Vagina (tissue), 2 donors: ENCODE measurements at regions not wholly inside any gene's neighbourhood (a gene's known extent, or its start where the extent isn't known, plus 50 kb on each side); places are given as distances from the start of the nearest gene placed in this dataset.

ENCODE experiments used
- DNase-seq, 2 donors: peaks; one replicate each; pipeline ENCODE4 v3.0.0-alpha.2; 2017; ENCODE audit errors: extremely low spot score in 2 of 2
- H3K27ac ChIP-seq: fragments of 200-600 bp; sonication (generic); one replicate; pipeline ENCODE4 v1.5.1; 2019
- H3K27me3 ChIP-seq: fragments of 200-600 bp; sonication (generic); one replicate; pipeline ENCODE4 v1.5.1; 2019
- H3K36me3 ChIP-seq, 2 donors: fragments of 200-600 bp; sonication (generic); one replicate each; pipeline ENCODE4 v1.5.1; 2017 to 2019
- H3K4me1 ChIP-seq: fragments of 200-600 bp; sonication (generic); one replicate; pipeline ENCODE4 v1.5.1; 2019
- H3K4me3 ChIP-seq, 2 donors: fragments of 200-600 bp; sonication (generic); 1 replicate in 1 of 2; 2 replicates in 1 of 2; pipeline ENCODE4 v1.5.1; 2016 to 2019
- H3K9me3 ChIP-seq: fragments of 200-600 bp; sonication (generic); one replicate; pipeline ENCODE4 v1.5.1; 2019
- CTCF ChIP-seq, 3 experiments: fragments of 450-650 bp in 2 of 3; fragments of 200-600 bp in 1 of 3; sonication (generic) in 1 of 3; IDR thresholded peaks; one replicate each; pipeline ENCODE4 v1.5.1; 2017 to 2019; ENCODE audit warnings: antibody characterized with exemption in 3 of 3, mild to moderate bottlenecking in 2 of 3, moderate library complexity in 2 of 3
- POLR2A ChIP-seq, 2 donors: fragments of 450-650 bp; IDR thresholded peaks; one replicate each; pipeline ENCODE4 v1.6.1; 2017; ENCODE audit warnings: antibody characterized with exemption in 2 of 2, mild to moderate bottlenecking in 2 of 2, moderate library complexity in 2 of 2
- POLR2AphosphoS5 ChIP-seq, 2 donors: sonication (generic); formaldehyde crosslinking; IDR thresholded peaks; one replicate each; pipeline ENCODE4 v1.9.0; 2017; ENCODE audit warnings: antibody characterized with exemption in 2 of 2, mild to moderate bottlenecking in 2 of 2, low read depth in 1 of 2; ENCODE audit not compliant: insufficient read depth in 1 of 2
- intact Hi-C: fragments of 100-400 bp; cut with DNase I; formaldehyde crosslinking; loops from one replicate; pipeline ENCODE4 v1.15.1; 2023

GRCh38 chr10:111234914-111235302, 158.1 kb downstream of the ADRA2A start:
- intact Hi-C loops = no loop called here
- no peak overlapping the region for H3K27ac ChIP-seq
- no peak overlapping the region for H3K4me3 ChIP-seq
- H3K4me1 ChIP-seq = no peaks in the 10 kb centered on the region
- H3K9me3 ChIP-seq = no peaks in the 10 kb centered on the region
- no peak for TF ChIP-seq CTCF (IDR thresholded peaks at IDR 0.05)
- TF ChIP-seq POLR2A (IDR thresholded peaks at IDR 0.05) = no peak
- TF ChIP-seq POLR2AphosphoS5 (IDR thresholded peaks at IDR 0.05; ENCODE audit: insufficient read depth in 1 of 2, low read depth in 1 of 2) = no peak
- H3K36me3 ChIP-seq = no peaks in the 10 kb centered on the region
- DNase-seq = no peak
- H3K27me3 ChIP-seq = no peaks in the 10 kb centered on the region

GRCh38 chr10:111240348-111240747, 163.5 kb downstream of the ADRA2A start:
- Histone ChIP-seq H3K9me3 (no peaks in the 10 kb centered on the region), H3K4me3 (no peak overlapping the region), H3K4me1 (no peaks in the 10 kb centered on the region), H3K36me3 (no peaks in the 10 kb centered on the region), H3K27ac (no peak overlapping the region), H3K27me3 (no peaks in the 10 kb centered on the region)
- no peak for TF ChIP-seq CTCF (IDR thresholded peaks at IDR 0.05)
- DNase-seq = no peak
- intact Hi-C loops = no loop called here

- Histone ChIP-seq H3K27ac (no peak overlapping the region), H3K4me3 (no peak overlapping the region), H3K36me3 (no peaks in the 10 kb centered on the region), H3K27me3 (no peaks in the 10 kb centered on the region), H3K9me3 (no peaks in the 10 kb centered on the region), H3K4me1 (no peaks in the 10 kb centered on the region)
- DNase-seq = no peak
- intact Hi-C loops = no loop called here
- TF ChIP-seq POLR2A (IDR thresholded peaks at IDR 0.05) = no peak
- no peak for TF ChIP-seq POLR2AphosphoS5 (IDR thresholded peaks at IDR 0.05; ENCODE audit: insufficient read depth in 1 of 2, low read depth in 1 of 2)
- no peak for TF ChIP-seq CTCF (IDR thresholded peaks at IDR 0.05)
Measured at GRCh38 chr10:111243126-111243525, 166.3 kb downstream of the ADRA2A start.

- Histone ChIP-seq H3K4me3 (no peak overlapping the region), H3K4me1 (no peaks in the 10 kb centered on the region), H3K9me3 (no peaks in the 10 kb centered on the region), H3K27ac (no peak overlapping the region), H3K27me3 (no peaks in the 10 kb centered on the region), H3K36me3 (no peaks in the 10 kb centered on the region)
- TF ChIP-seq POLR2AphosphoS5 (IDR thresholded peaks at IDR 0.05; ENCODE audit: insufficient read depth in 1 of 2, low read depth in 1 of 2) (no peak), POLR2A (IDR thresholded peaks at IDR 0.05) (no peak), CTCF (IDR thresholded peaks at IDR 0.05) (no peak)
- intact Hi-C loops = no loop called here
- no peak for DNase-seq
Measured at GRCh38 chr10:111246136-111246535, 169.3 kb downstream of the ADRA2A start.

GRCh38 chr10:111246814-111247452, 170.1 kb downstream of the ADRA2A start:
- Histone ChIP-seq H3K4me3 (no peak overlapping the region), H3K9me3 (no peaks in the 10 kb centered on the region), H3K27ac (no peak overlapping the region), H3K36me3 (no peaks in the 10 kb centered on the region), H3K27me3 (no peaks in the 10 kb centered on the region), H3K4me1 (no peaks in the 10 kb centered on the region)
- TF ChIP-seq CTCF (IDR thresholded peaks at IDR 0.05) = no peak
- TF ChIP-seq POLR2AphosphoS5 (IDR thresholded peaks at IDR 0.05; ENCODE audit: insufficient read depth in 1 of 2, low read depth in 1 of 2) = no peak
- TF ChIP-seq POLR2A (IDR thresholded peaks at IDR 0.05) = no peak
- no peak for DNase-seq
- intact Hi-C loops = no loop called here
